K562 (cell line): ENCODE measurements at regions not wholly inside any gene's neighbourhood (a gene's known extent, or its start where the extent isn't known, plus 50 kb on each side); places are given as distances from the start of the nearest gene placed in this dataset.

Experiments used
- BRCA1 ChIP-seq, 2 experiments: fragments of 450-650 bp in 1 of 2; sonication (generic) in 1 of 2; formaldehyde crosslinking in 1 of 2; IDR thresholded peaks; 2 replicates each; pipeline versions ENCODE4 v1.5.0 to v1.6.1; 2017 to 2020; ENCODE audit warnings: mild to moderate bottlenecking in 1 of 2, missing genetic modification reagents in 1 of 2
- C11orf30 ChIP-seq: fragments of 450-650 bp; IDR thresholded peaks from 2 replicates; pipeline ENCODE4 v1.6.1; 2016; ENCODE audit warnings: low read depth, mild to moderate bottlenecking
- CAMTA2 ChIP-seq: fragments of 250-450 bp; sonication (Bioruptor Pico); conservative IDR thresholded peaks from 2 replicates; pipeline ENCODE4 v1.5.1; 2022
- CHAMP1 ChIP-seq: fragments of 450-650 bp; IDR thresholded peaks from 2 replicates; pipeline ENCODE4 v1.6.1; 2016; ENCODE audit warnings: mild to moderate bottlenecking
- E2F3 ChIP-seq: fragments of 250-450 bp; sonication (Bioruptor Pico); IDR thresholded peaks from 2 replicates; pipeline ENCODE4 v1.4.0; 2020; ENCODE audit warnings: mild to moderate bottlenecking
- GABPA ChIP-seq: fragments of 200-800 bp; sonication (Bioruptor generic); conservative IDR thresholded peaks from 2 replicates; pipeline ENCODE4 v1.6.1; 2016; ENCODE audit warnings: low read depth, missing genetic modification characterization, missing compliant biosample characterization
- HCFC1 ChIP-seq: IDR thresholded peaks from 2 replicates; pipeline ENCODE4 v1.6.1; 2012; ENCODE audit warnings: low read depth, low read length, improper control_type of control experiment
- HDAC2 ChIP-seq: fragments of 450-650 bp; IDR thresholded peaks from 2 replicates; pipeline ENCODE4 v1.6.1; 2016; ENCODE audit warnings: mild to moderate bottlenecking
- HEY1 ChIP-seq: fragments of 250-450 bp; sonication (Bioruptor Pico); IDR thresholded peaks from 2 replicates; pipeline ENCODE4 v1.5.0; 2020; ENCODE audit warnings: mild to moderate bottlenecking, moderate library complexity, borderline replicate concordance
- HNRNPL ChIP-seq: fragments of 200-400 bp; formaldehyde crosslinking; IDR thresholded peaks from 2 replicates; pipeline ENCODE4 v1.6.1; 2017; ENCODE audit warnings: low read depth, mild to moderate bottlenecking, low read length
- NFXL1 ChIP-seq: fragments of 450-650 bp; formaldehyde crosslinking; IDR thresholded peaks from 2 replicates; pipeline ENCODE4 v1.4.0; 2021; ENCODE audit warnings: mild to moderate bottlenecking
- PHF20 ChIP-seq: fragments of 450-650 bp; IDR thresholded peaks from 2 replicates; pipeline ENCODE4 v1.6.1; 2018; ENCODE audit not compliant: partially characterized antibody
- PREB ChIP-seq: sonication (generic); formaldehyde crosslinking; IDR thresholded peaks from 2 replicates; pipeline ENCODE4 v1.8.1; 2023; ENCODE audit warnings: mild to moderate bottlenecking, missing genetic modification reagents
- RAD51 ChIP-seq: fragments of 450-650 bp; IDR thresholded peaks from 2 replicates; pipeline ENCODE4 v1.7.1; 2016; ENCODE audit warnings: low read depth, mild to moderate bottlenecking, borderline replicate concordance
- SAFB ChIP-seq: fragments of 200-400 bp; formaldehyde crosslinking; IDR thresholded peaks from 2 replicates; pipeline ENCODE4 v1.6.1; 2017; ENCODE audit warnings: low read depth, low read length, borderline replicate concordance
- SRF ChIP-seq, 2 experiments: fragments of 250-450, 450-650 bp in 1 of 2; sonication (Bioruptor Pico) in 1 of 2; sonication (generic) in 1 of 2; formaldehyde crosslinking; IDR thresholded peaks; 2 replicates each; pipeline versions ENCODE4 v1.5.0 to v1.5.1; 2020 to 2022; ENCODE audit warnings: mild to moderate bottlenecking in 1 of 2, missing genetic modification reagents in 1 of 2
- ZBTB34 ChIP-seq: fragments of 250-450 bp; sonication (Bioruptor Pico); IDR thresholded peaks from 2 replicates; pipeline ENCODE4 v1.8.0; 2021; ENCODE audit warnings: mild to moderate bottlenecking, moderate library complexity
- ZNF12 ChIP-seq: sonication (generic); formaldehyde crosslinking; IDR thresholded peaks from 2 replicates; pipeline ENCODE4 v1.4.0; 2020; ENCODE audit warnings: mild to moderate bottlenecking, missing genetic modification reagents
- ZNF197 ChIP-seq: fragments of 200-800 bp; sonication (Bioruptor generic); IDR thresholded peaks from 2 replicates; pipeline ENCODE4 v1.6.1; 2016; ENCODE audit warnings: low read depth, missing genetic modification characterization, missing compliant biosample characterization
- ZNF232 ChIP-seq: sonication (generic); formaldehyde crosslinking; IDR thresholded peaks from 2 replicates; pipeline ENCODE4 v1.8.0; 2022; ENCODE audit warnings: mild to moderate bottlenecking, missing genetic modification reagents
- ZNF253 ChIP-seq: fragments of 250-450 bp; sonication (Bioruptor Pico); conservative IDR thresholded peaks from 2 replicates; pipeline ENCODE4 v1.6.1; 2021; ENCODE audit warnings: mild to moderate bottlenecking
- ZNF282 ChIP-seq: sonication (generic); formaldehyde crosslinking; IDR thresholded peaks from 2 replicates; pipeline ENCODE4 v1.8.1; 2023; ENCODE audit warnings: missing genetic modification reagents
- ZNF354B ChIP-seq: fragments of 250-450 bp; sonication (Bioruptor Pico); IDR thresholded peaks from 2 replicates; pipeline ENCODE4 v1.4.0; 2020
- ZNF76 ChIP-seq: fragments of 250-450 bp; sonication (Bioruptor Pico); IDR thresholded peaks from 2 replicates; pipeline ENCODE4 v1.4.0; 2020; ENCODE audit warnings: mild to moderate bottlenecking, moderate library complexity, borderline replicate concordance
- ZNF780A ChIP-seq: fragments of 250-450 bp; sonication (Bioruptor Pico); IDR thresholded peaks from 2 replicates; pipeline ENCODE4 v1.5.0; 2021; ENCODE audit warnings: mild to moderate bottlenecking
- ZNF785 ChIP-seq: fragments of 250-450 bp; sonication (Bioruptor Pico); IDR thresholded peaks from 2 replicates; pipeline ENCODE4 v1.4.0; 2020; ENCODE audit warnings: mild to moderate bottlenecking

DNA sequence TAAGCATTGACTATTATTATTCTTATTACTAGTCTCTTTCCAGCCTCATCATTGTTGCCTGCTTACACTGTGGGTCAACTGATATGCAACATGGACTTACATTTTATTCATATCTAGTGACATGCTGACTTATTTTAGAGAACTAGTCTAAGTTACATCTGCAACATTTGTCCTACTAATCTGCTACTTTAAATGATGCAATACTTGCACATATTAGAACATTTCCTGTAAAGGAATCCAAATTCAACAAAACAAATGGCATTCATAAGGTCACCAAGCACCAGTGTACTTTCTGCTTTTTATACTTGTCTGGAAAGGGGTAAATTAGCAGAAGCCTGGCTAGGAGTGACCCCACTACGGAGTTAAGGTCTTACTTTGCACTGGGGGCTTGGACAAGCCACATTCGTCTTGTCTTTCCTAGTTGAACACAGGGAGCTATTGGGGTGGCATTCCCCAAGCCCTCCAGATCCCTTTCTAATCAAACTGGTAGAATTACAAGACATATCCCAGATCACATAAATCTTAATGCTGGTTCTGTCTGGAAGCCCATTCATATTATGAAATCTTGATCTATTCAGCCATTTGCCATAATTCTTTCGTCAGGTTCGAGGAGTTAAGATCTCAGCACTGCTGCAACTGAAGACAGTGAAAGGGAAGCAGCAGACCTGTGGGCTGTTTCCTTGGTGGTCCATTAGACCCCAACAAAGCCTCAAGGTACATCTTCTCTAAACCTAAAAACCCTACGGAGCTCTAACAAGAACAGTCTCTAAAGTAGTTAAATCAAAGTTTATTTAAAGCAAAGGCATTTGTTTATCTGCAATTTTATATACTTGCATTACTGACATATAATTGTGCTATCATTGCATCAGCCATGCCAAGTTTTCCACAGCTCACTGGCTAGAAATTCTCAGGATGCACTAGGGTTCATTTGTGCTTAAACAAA is 49.9 kb upstream of the RTN4 start (continued):
- no peak for TF ChIP-seq RAD51
- peak; percentile 43; the same call in 1 of the 2 replicates for TF ChIP-seq ZNF76 (CRISPR knock-in tag)
- no peak; the same call in 1 of the 2 replicates for TF ChIP-seq HDAC2
- TF ChIP-seq CAMTA2: no peak
- no peak for TF ChIP-seq ZNF282 (CRISPR knock-in tag)
- no peak for TF ChIP-seq ZNF232
- TF ChIP-seq HCFC1: no peak
- no peak for TF ChIP-seq ZNF12
- TF ChIP-seq HEY1 (CRISPR knock-in tag): no peak
- no peak for TF ChIP-seq HNRNPL
- 0 out of 4 replicates have a peak, but pooled peaks of 1 of the 2 experiments have one; percentile 22 for TF ChIP-seq SRF (CRISPR knock-in tag; IDR thresholded peaks at IDR 0.05)
- TF ChIP-seq ZNF780A (CRISPR knock-in tag): no peak
- TF ChIP-seq ZNF354B: no peak
- TF ChIP-seq ZNF253: no peak
- TF ChIP-seq ZNF785: no peak
- peak; percentile 62; the same call in 1 of the 2 replicates for TF ChIP-seq ZNF197 (CRISPR knock-in tag)
- TF ChIP-seq CHAMP1: no peak
- no peak for TF ChIP-seq PHF20
- no peak for TF ChIP-seq PREB
- peak; percentile 64 for TF ChIP-seq GABPA (tag)
- TF ChIP-seq BRCA1 (IDR thresholded peaks at IDR 0.05): no peak
- no peak for TF ChIP-seq BRCA1 (CRISPR knock-in tag; IDR thresholded peaks at IDR 0.05)
- no peak for TF ChIP-seq NFXL1 (CRISPR knock-in tag)
- TF ChIP-seq SAFB: no peak
- TF ChIP-seq ZBTB34 (CRISPR knock-in tag): no peak
- no peak for TF ChIP-seq E2F3
- TF ChIP-seq C11orf30: no peak
